DMS 273 treated with DMSO at 0.1 percent for 48 hours (cell line): ENCODE measurements at regions not wholly inside any gene's neighbourhood (a gene's known extent, or its start where the extent isn't known, plus 50 kb on each side); places are given as distances from the start of the nearest gene placed in this dataset.

Source experiments
- DNase-seq: peaks from one replicate; lab custom pipeline; 2025; lab: John Stamatoyannopoulos, UW

- DNase-seq = no peak
Measured at GRCh38 chr7:13035233-13035632, 347.8 kb downstream of the ARL4A start.

GRCh38 chr7:13036256-13036780 lies 348.9 kb downstream of the ARL4A start:
- DNase-seq = no peak

GRCh38 chr7:13037216-13037615 lies 349.8 kb downstream of the ARL4A start:
- DNase-seq = no peak

GRCh38 chr7:13041368-13041988 lies 354.0 kb downstream of the ARL4A start:
- no peak for DNase-seq

GRCh38 chr7:13042605-13043236 lies 355.3 kb downstream of the ARL4A start:
- DNase-seq = no peak

GRCh38 chr7:13044309-13044708 lies 356.9 kb downstream of the ARL4A start:
- DNase-seq = no peak

- DNase-seq = no peak
Measured at GRCh38 chr7:13047061-13047460, 359.6 kb downstream of the ARL4A start.

GRCh38 chr7:13049946-13050345 lies 362.5 kb downstream of the ARL4A start:
- no peak for DNase-seq

GRCh38 chr7:13050703-13051102 lies 363.3 kb downstream of the ARL4A start:
- DNase-seq = no peak

GRCh38 chr7:13055732-13056368 lies 368.4 kb downstream of the ARL4A start:
- no peak for DNase-seq

GRCh38 chr7:13057462-13058200 lies 370.2 kb downstream of the ARL4A start:
- no peak for DNase-seq

GRCh38 chr7:13060173-13060572 lies 372.7 kb downstream of the ARL4A start:
- DNase-seq = no peak

GRCh38 chr7:13061115-13061514 lies 373.7 kb downstream of the ARL4A start:
- no peak for DNase-seq

- DNase-seq = no peak
Measured at GRCh38 chr7:13062631-13063030, 375.2 kb downstream of the ARL4A start.

GRCh38 chr7:13067036-13067435 lies 379.6 kb downstream of the ARL4A start:
- DNase-seq = no peak

- DNase-seq = no peak
Measured at GRCh38 chr7:13068032-13068431, 380.6 kb downstream of the ARL4A start.

- no peak for DNase-seq
Measured at GRCh38 chr7:13069841-13070240, 382.4 kb downstream of the ARL4A start.

- no peak for DNase-seq
Measured at GRCh38 chr7:13072014-13072413, 384.6 kb downstream of the ARL4A start.

- no peak for DNase-seq
Measured at GRCh38 chr7:13077466-13077865, 390.0 kb downstream of the ARL4A start.

- no peak for DNase-seq
Measured at GRCh38 chr7:13078105-13078504, 390.7 kb downstream of the ARL4A start.

GRCh38 chr7:13090959-13091358 lies 403.5 kb downstream of the ARL4A start:
- DNase-seq = no peak

- DNase-seq = no peak
Measured at GRCh38 chr7:13091974-13092707, 404.7 kb downstream of the ARL4A start.
